Stimulated activated CD4-positive, alpha-beta T cell treated with anti-CD3 and anti-CD28 coated beads, Interleukin-2, amount 100 ng/mL, for 24 hours (primary cell): ENCODE measurements at regions not wholly inside any gene's neighbourhood (a gene's known extent, or its start where the extent isn't known, plus 50 kb on each side); places are given as distances from the start of the nearest gene placed in this dataset.
"Not testable (repeated sequence)": the region's sequence is repeated elsewhere in the genome, so short reads cannot be mapped to it uniquely, and the experiment has no call there.

Source experiments
- DNase-seq, 2 donors: peaks; one replicate each; pipeline ENCODE4 v3.0.0-alpha.2; 2020

GRCh38 chr16:61421111-61421510, 615.1 kb downstream of the CDH8 start:
- no peak for DNase-seq

DNA sequence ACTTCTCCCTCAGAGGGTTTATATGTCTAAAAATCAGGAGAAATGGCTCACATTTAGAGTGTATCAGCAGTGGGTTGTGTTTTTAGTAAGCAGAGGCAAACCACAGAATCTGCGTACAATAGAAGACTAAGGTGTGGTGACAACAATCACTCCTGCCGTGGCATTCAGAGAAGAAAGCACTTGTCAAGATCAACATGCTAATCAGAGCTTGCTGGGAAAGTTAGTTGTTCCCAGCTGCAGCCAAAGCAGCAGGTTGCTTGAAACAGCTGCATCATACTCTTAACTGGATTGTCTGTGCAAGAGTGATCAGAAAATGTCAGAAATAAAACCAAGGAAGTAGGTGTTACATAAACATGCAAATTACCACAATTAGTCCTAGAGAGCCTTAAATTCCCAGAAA, 616.4 kb downstream of the CDH8 start:
- no peak for DNase-seq

DNA sequence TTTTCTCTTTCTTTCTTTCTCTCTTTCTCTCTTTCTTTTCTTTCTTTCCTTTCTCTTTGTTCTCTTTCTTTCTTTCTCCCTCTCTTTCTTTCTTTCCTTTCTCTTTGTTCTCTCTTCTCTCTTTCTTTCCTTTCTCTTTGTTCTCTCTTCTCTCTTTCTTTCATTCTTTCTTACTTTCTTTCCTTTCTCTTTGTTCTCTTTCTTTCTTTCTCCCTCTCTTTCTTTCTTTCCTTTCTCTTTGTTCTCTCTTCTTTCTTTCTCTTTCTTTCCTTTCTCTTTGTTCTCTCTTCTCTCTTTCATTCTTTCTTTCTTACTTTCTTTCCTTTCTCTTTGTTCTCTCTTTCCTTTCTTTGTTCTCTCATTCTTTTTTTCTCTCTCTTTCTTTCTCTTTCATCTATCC, 617.4 kb downstream of the CDH8 start:
- not testable (repeated sequence) for DNase-seq

DNA sequence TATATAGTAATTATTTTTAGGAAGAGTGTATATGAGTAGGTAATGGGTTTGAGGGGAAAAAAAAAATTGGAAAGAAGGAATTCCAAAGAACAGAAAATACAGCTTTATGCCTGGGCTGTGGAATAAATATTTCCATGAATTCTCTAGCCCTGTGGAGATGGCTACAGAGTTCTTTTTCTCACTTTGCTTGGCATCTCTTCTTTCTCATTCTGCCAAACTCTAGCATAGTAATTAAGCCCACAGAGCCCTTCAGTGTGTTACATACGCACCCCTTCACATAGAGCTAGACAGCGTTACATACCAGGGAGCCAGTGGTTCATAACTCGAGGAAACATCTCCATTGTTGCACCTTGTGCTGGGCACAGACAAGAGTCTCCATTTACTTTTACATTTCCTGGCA, 621.1 kb downstream of the CDH8 start:
- DNase-seq, result no peak

DNA sequence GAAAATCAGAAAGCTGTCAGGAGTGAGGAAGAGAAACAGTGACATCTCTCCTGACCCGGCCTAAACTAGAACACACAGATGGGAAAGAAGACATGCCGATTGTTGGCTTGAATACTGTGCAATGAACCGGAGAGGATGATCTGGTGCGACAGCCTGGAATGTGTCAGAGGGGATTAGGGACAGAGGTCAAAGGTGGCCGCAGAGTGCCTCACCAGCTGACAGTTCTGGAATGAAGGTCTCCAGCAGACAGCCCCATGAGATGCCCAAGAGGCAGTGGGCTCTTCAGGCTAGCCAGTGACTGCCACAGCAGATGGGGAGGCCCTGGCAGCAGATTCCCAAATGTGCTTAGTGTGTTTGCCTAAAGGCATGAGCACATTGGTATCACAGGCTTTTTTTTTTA, 623.2 kb downstream of the CDH8 start:
- no peak for DNase-seq

DNA sequence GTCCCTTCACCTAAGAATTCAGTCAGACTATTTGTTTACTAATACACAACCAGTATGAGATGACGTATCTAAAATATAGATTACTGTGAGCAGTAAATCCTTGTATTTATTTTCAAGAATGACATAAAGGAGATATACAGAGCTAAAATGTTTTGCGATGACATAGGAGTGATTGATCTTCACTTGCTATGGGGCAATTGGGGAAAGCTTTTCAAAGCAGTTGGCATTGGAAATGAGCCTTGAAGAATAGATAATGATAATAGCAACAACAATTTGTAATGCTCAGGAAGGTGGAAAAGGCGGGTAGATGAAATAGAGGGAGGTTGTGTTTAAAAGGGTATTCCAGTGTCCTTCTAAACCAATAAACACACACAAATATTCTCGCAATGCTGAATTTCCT, 623.7 kb downstream of the CDH8 start:
- no peak for DNase-seq

DNA sequence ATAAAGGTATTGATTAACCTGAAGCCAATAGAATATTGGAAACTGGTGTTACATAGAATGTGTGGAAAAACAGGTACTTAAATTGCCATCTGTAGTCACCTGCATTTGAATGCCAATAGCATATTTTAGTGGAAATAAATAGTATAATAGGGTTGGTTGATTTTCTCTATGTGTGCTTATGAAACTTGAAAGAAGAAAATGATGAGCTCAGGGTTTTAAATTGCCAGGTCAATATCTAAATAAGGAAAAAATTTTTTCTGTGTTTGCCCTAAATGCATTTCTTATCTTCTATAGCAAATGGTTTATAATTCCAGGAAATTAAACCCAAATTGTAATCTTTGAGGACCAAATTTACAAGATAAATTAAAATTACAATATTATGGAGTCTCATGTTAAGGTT, 626.6 kb downstream of the CDH8 start:
- DNase-seq, result no peak

GRCh38 chr16:61403386-61403785, 632.9 kb downstream of the CDH8 start:
- DNase-seq, result no peak

DNA sequence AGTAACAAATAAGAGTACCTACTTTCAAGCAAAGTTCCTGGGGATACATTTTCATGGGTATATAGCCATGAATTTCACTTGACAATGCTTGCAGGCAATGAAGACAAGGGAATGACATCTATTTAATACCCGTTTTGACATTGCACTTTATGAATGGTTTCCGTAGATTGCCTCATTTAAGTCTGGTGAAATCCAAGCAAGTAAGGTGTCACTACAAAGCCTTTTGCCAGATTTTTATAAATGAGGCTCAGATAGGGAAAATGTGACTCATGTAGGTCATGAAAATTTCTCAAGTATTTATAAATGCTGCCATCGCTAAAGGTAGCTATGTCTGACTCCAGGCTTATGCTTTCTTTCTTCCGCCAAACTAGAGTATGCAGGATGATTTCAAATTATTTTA, 644.3 kb downstream of the CDH8 start:
- DNase-seq, result no peak

DNA sequence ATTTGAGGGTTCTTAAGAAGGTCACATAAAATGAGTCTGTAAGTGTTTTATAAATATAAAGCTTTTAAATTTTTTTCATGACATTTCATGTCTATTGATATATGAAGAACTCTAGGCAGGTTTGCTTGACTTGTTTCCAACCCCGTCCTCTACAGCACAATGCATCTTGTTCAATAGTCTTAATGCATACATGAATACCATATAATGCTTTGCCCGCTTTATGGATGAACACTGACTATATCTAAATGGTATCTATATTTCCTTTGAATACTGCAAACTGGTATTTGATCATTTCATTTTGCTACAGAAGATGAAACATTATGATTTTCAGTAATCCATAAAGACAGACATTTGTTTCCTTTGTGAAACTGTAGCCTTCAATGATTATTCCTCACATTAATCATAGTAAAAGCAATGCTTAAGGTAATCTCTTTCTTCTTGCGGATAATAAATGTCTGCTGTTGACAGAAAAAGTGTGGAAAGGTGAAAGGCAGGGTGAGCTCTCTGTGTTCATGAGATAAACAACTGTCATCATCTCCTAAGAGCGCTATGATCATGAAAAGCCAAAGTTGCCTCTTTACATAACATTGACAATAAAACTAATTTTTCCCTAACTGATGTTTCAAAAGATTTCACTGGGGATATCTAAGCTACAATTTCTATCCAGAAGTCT, 645.1 kb downstream of the CDH8 start:
- DNase-seq, result no peak

DNA sequence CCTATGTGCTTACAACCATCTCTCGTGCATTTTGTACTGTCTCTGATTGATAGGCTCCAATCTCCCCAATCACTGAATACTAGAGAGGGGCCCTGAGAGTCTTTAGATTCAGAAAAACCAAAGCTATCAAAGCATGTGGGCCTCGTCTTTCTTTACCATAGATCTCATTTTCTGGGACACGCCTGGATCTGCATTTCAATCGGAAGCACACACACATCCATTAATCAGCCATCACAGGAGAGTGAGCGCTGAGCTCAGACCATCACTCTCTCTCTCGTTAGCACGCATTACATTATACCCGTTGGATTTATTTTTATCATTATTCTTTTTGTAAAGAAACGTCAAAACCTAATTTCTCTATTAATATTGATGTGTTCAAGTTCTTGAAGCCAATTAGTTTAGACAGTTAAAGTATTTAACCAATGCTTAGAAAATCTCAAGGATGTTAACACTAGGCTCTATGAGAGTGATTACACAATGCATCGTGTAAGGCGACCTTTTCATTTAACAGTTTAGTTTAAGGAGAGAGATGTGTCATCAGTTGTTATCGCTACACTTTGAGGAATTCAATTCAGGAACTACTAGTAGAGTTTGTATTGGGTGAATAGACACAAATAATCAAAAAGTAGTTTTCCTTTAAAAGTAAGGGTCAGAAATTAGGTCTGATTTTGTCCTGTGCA, 650.7 kb downstream of the CDH8 start:
- DNase-seq, result no peak

DNA sequence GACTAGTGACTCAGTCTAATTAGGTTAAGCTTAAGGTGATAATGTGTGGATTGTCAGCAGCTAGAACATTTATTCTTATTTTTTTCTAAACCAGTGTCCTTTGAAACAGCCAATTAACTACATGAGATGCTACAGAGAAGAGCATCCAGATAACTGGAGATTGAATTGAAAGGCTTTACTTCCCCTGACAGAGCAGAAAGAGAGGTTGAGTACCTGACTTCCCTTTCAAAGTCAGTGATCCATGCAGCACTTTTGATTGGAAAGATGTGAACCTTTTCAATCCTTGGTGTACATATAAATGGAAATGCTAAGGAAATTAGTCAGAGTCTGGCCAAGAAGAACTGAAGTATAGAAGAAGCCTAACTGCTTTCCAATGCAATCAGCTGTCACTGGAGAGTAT, 653.8 kb downstream of the CDH8 start:
- DNase-seq, result no peak

DNA sequence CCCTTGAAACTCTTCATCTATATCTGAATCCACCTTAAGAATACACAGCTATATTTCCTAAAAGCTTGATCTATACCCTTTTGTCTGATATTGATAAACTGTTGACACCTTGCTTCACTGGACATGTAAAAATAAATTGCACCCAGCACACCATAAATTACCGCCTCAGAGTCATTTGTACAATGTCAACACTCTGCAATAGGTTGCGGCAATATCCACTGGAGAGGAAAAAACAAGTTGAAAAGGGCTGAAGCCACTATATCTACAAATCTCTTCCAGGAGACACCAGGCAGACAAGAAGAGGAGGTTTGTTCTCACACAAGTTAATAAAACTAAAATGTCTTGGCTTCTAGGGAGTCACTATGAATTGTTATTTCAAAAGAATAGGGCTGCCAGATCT, 656.9 kb downstream of the CDH8 start:
- DNase-seq, result no peak

DNA sequence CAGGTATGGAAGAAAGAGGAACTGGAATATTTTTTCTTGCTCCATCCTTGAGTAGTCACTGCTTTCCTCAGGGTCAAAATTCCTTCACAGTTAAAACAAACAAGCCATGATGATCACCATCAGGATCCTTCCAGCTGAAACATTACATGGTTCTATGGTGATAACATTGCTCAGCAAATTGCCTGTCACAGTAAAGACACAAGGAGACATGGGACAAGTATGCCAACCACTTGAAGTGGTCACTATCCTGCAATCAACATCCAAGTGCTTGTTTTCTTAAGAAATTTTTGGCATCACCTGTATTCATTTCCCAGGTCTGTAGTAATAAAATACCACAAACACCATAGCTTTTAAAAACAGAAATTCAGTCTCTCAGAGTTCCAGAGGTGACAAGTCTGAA, 662.2 kb downstream of the CDH8 start:
- no peak for DNase-seq

DNA sequence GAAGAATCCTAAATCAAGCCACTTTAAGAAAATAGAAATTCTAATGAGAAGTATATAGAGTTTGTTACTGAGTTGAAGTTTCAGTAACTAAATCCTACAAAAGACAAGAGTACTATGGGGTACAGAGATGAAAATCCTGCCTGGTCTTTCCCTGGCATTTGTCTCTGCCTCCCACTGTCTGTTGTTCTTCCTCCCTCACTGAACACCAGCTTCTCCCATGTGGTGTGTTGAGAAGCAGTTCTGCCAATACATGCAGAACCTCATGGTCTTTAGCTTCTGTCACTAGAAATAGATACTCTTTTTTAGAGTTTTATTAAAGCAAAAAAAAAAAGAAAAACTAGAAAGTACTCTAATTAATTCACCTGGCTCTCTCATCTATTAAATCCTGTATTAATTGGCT, 664.4 kb downstream of the CDH8 start:
- DNase-seq, result no peak

GRCh38 chr16:61371388-61371787, 664.9 kb downstream of the CDH8 start:
- DNase-seq, result no peak

DNA sequence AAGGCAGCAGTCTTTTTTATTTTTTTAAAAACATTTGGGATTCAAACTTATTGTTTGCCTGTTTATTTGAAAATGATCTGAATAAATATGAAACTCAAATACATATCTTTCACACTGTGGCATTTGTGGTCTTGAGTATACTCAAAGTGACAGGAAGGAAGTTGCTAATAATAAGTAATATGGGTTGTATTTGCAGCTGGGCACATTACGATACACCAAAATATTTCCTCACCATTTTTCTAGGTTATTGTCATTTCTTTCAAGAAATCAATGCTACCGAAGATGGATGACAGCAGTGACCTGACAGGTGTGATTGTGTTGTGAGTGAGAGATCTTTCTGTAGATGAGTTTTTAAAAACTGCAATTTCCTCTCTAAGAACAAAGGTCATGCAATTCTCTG, 665.7 kb downstream of the CDH8 start:
- DNase-seq, result no peak

DNA sequence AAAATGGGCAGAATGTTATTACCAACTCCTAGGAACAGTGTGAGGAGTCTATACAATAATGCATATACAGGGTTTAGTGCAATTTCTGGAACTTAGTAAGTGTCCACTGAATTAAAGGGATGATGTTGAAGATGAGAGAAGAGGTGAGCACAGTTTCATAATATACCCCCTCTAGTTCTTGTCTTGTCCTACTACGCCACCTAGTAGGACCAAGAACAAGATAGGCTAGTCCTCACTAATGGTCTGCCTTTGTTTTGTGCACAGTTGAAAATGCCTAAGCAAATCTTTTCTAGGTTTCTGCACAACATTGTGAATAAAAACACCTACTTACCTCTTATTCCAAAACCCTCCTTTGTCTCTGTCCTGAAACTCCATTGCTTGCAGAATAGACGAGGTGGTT, 670.2 kb downstream of the CDH8 start:
- DNase-seq, result no peak

DNA sequence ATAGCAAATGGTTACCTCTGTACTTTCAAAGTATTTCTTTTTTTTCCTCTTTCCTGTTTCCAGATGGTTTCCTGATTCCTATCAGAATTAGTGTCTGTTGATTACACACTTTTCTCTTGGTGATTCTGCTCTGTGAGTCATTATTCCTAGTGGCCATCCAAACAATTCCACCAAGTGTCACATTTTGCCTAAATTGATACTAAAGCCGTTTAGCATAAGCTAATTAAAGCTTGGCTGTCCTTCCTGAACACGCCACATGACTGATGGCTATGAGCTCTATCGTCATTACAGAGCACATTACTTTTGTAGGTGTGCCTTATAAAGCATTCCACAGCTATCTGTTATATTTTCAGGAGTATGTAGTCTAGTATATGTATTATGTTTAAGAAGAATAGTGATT, 671.2 kb downstream of the CDH8 start:
- DNase-seq, result no peak

- no peak for DNase-seq
Observed at GRCh38 chr16:61362585-61362984, 673.7 kb downstream of the CDH8 start.

GRCh38 chr16:61344791-61345190, 691.4 kb downstream of the CDH8 start:
- DNase-seq, result no peak

- DNase-seq, result no peak
Observed at GRCh38 chr16:61332461-61332860, 703.8 kb downstream of the CDH8 start.

GRCh38 chr16:61324044-61324443, 712.2 kb downstream of the CDH8 start:
- DNase-seq, result no peak

GRCh38 chr16:61323456-61323855, 712.8 kb downstream of the CDH8 start:
- DNase-seq, result no peak

GRCh38 chr16:61320791-61321190, 715.4 kb downstream of the CDH8 start:
- DNase-seq, result no peak
